ENCODE measurements at regions not wholly inside any gene's neighbourhood (a gene's known extent, or its start where the extent isn't known, plus 50 kb on each side); places are given as distances from the start of the nearest gene placed in this dataset.
"Not testable (repeated sequence)": the region's sequence is repeated elsewhere in the genome, so short reads cannot be mapped to it uniquely, and the experiment has no call there.

- not testable (repeated sequence) for H3K9ac ChIP-seq (ENCODE audit: low read length); H4K8ac ChIP-seq (ENCODE audit: low read depth, low read length); H3K4me2 ChIP-seq (ENCODE audit: low read length); H2BK15ac ChIP-seq (replicated peaks; ENCODE audit: low read depth); H3K23ac ChIP-seq (ENCODE audit: low read length); DNase-seq; H2AK5ac ChIP-seq (ENCODE audit: low read length); H3K27me3 ChIP-seq (ENCODE audit: insufficient read depth, low read length, poor library complexity); H4K5ac ChIP-seq (ENCODE audit: low read length); H3K79me1 ChIP-seq (ENCODE audit: low read length); H3K4ac ChIP-seq (ENCODE audit: low read depth, low read length); H3K27ac ChIP-seq (ENCODE audit: low read depth, low read length); H3K36me3 ChIP-seq (ENCODE audit: control insufficient read depth, insufficient read depth, low read length); H3K18ac ChIP-seq (ENCODE audit: low read length); H3K79me2 ChIP-seq (ENCODE audit: control insufficient read depth, insufficient read depth, low read length); H2BK5ac ChIP-seq (ENCODE audit: low read length); H3K4me1 ChIP-seq (ENCODE audit: control insufficient read depth, low read depth, low read length); H3K4me3 ChIP-seq (ENCODE audit: low read length); H3K56ac ChIP-seq (ENCODE audit: low read length); H2BK120ac ChIP-seq (ENCODE audit: low read depth, low read length)
- WGBS (ENCODE audit: extremely low coverage, insufficient coverage, low lambda C conversion rate), result no CpG with 5 or more reads among the region's 7 CpGs
These were observed 206.4 kb upstream of the GJE1 start for GRCh38 chr6:141926200-141926900.

- no peak overlapping the region for H2BK15ac ChIP-seq (replicated peaks; ENCODE audit: low read depth)
- DNase-seq, result peak; percentile 9
- no peaks in the 10 kb centered on the region for H3K27me3 ChIP-seq (ENCODE audit: insufficient read depth, low read length, poor library complexity)
- H3K4me3 ChIP-seq (ENCODE audit: low read length), result no peak overlapping the region
- H3K27ac ChIP-seq (ENCODE audit: low read depth, low read length), result no peak overlapping the region
- H3K36me3 ChIP-seq (ENCODE audit: control insufficient read depth, insufficient read depth, low read length), result no peaks in the 10 kb centered on the region
- H2BK120ac ChIP-seq (ENCODE audit: low read depth, low read length), result no peak overlapping the region
- no peak overlapping the region for H3K23ac ChIP-seq (ENCODE audit: low read length)
- no peaks in the 10 kb centered on the region for H3K79me2 ChIP-seq (ENCODE audit: control insufficient read depth, insufficient read depth, low read length)
- H3K79me1 ChIP-seq (ENCODE audit: low read length), result no peaks in the 10 kb centered on the region
- H2AK5ac ChIP-seq (ENCODE audit: low read length), result no peak overlapping the region
- H2BK5ac ChIP-seq (ENCODE audit: low read length), result no peak overlapping the region
- H3K56ac ChIP-seq (ENCODE audit: low read length), result no peak overlapping the region
- H3K4me2 ChIP-seq (ENCODE audit: low read length), result no peak overlapping the region
- no peak overlapping the region for H4K5ac ChIP-seq (ENCODE audit: low read length)
- H3K4ac ChIP-seq (ENCODE audit: low read depth, low read length), result no peak overlapping the region
- no peak overlapping the region for H3K9ac ChIP-seq (ENCODE audit: low read length)
- no peak overlapping the region for H4K8ac ChIP-seq (ENCODE audit: low read depth, low read length)
- H3K18ac ChIP-seq (ENCODE audit: low read length), result no peak overlapping the region
- no peaks in the 10 kb centered on the region for H3K4me1 ChIP-seq (ENCODE audit: control insufficient read depth, low read depth, low read length)
These were observed 207.7 kb upstream of the GJE1 start for GRCh38 chr6:141925001-141925400.

GRCh38 chr6:141922898-141923297 lies 209.8 kb upstream of the GJE1 start:
- Histone ChIP-seq H3K4ac (ENCODE audit: low read depth, low read length) (no peak overlapping the region), H3K79me1 (ENCODE audit: low read length) (no peaks in the 10 kb centered on the region), H2BK120ac (ENCODE audit: low read depth, low read length) (no peak overlapping the region), H3K79me2 (ENCODE audit: control insufficient read depth, insufficient read depth, low read length) (no peaks in the 10 kb centered on the region), H3K23ac (ENCODE audit: low read length) (no peak overlapping the region), H3K18ac (ENCODE audit: low read length) (no peak overlapping the region), H4K8ac (ENCODE audit: low read depth, low read length) (no peak overlapping the region), H3K27ac (ENCODE audit: low read depth, low read length) (no peak overlapping the region), H4K5ac (ENCODE audit: low read length) (no peak overlapping the region), H3K27me3 (ENCODE audit: insufficient read depth, low read length, poor library complexity) (no peaks in the 10 kb centered on the region), H2BK5ac (ENCODE audit: low read length) (no peak overlapping the region), H2AK5ac (ENCODE audit: low read length) (no peak overlapping the region), H3K9ac (ENCODE audit: low read length) (no peak overlapping the region), H3K4me3 (ENCODE audit: low read length) (no peak overlapping the region), H3K36me3 (ENCODE audit: control insufficient read depth, insufficient read depth, low read length) (no peaks in the 10 kb centered on the region), H3K56ac (ENCODE audit: low read length) (no peak overlapping the region), H3K4me1 (ENCODE audit: control insufficient read depth, low read depth, low read length) (no peaks in the 10 kb centered on the region), H3K4me2 (ENCODE audit: low read length) (no peak overlapping the region), H2BK15ac (replicated peaks; ENCODE audit: low read depth) (no peak overlapping the region)
- no CpG with 5 or more reads among the region's 2 CpGs for WGBS (ENCODE audit: extremely low coverage, insufficient coverage, low lambda C conversion rate)
- DNase-seq, result no peak

- H2AK5ac ChIP-seq (ENCODE audit: low read length); H3K79me1 ChIP-seq (ENCODE audit: low read length); H3K79me2 ChIP-seq (ENCODE audit: control insufficient read depth, insufficient read depth, low read length); H2BK120ac ChIP-seq (ENCODE audit: low read depth, low read length); H3K4me3 ChIP-seq (ENCODE audit: low read length); H2BK15ac ChIP-seq (replicated peaks; ENCODE audit: low read depth); H4K8ac ChIP-seq (ENCODE audit: low read depth, low read length); H3K27ac ChIP-seq (ENCODE audit: low read depth, low read length); H3K9ac ChIP-seq (ENCODE audit: low read length); H3K4me2 ChIP-seq (ENCODE audit: low read length); H3K56ac ChIP-seq (ENCODE audit: low read length); H3K23ac ChIP-seq (ENCODE audit: low read length); H3K27me3 ChIP-seq (ENCODE audit: insufficient read depth, low read length, poor library complexity); H2BK5ac ChIP-seq (ENCODE audit: low read length); H3K4me1 ChIP-seq (ENCODE audit: control insufficient read depth, low read depth, low read length); H3K4ac ChIP-seq (ENCODE audit: low read depth, low read length); H3K36me3 ChIP-seq (ENCODE audit: control insufficient read depth, insufficient read depth, low read length); H4K5ac ChIP-seq (ENCODE audit: low read length); H3K18ac ChIP-seq (ENCODE audit: low read length): not testable (repeated sequence)
- no CpG with 5 or more reads among the region's 30 CpGs for WGBS (ENCODE audit: extremely low coverage, insufficient coverage, low lambda C conversion rate)
- peak; percentile 25 for DNase-seq
These were observed 215.8 kb upstream of the GJE1 start for GRCh38 chr6:141916682-141917505.

GRCh38 chr6:141914646-141915045 lies 218.1 kb upstream of the GJE1 start:
- Histone ChIP-seq H3K56ac (ENCODE audit: low read length) (no peak overlapping the region), H3K4me2 (ENCODE audit: low read length) (no peak overlapping the region), H3K18ac (ENCODE audit: low read length) (no peak overlapping the region), H4K5ac (ENCODE audit: low read length) (no peak overlapping the region), H3K79me1 (ENCODE audit: low read length) (no peaks in the 10 kb centered on the region), H2BK120ac (ENCODE audit: low read depth, low read length) (no peak overlapping the region), H2BK15ac (replicated peaks; ENCODE audit: low read depth) (no peak overlapping the region), H3K79me2 (ENCODE audit: control insufficient read depth, insufficient read depth, low read length) (no peaks in the 10 kb centered on the region), H4K8ac (ENCODE audit: low read depth, low read length) (no peak overlapping the region), H3K4ac (ENCODE audit: low read depth, low read length) (no peak overlapping the region), H3K27ac (ENCODE audit: low read depth, low read length) (no peak overlapping the region), H3K27me3 (ENCODE audit: insufficient read depth, low read length, poor library complexity) (no peaks in the 10 kb centered on the region), H3K36me3 (ENCODE audit: control insufficient read depth, insufficient read depth, low read length) (no peaks in the 10 kb centered on the region), H2BK5ac (ENCODE audit: low read length) (no peak overlapping the region), H3K9ac (ENCODE audit: low read length) (no peak overlapping the region), H3K23ac (ENCODE audit: low read length) (no peak overlapping the region), H2AK5ac (ENCODE audit: low read length) (no peak overlapping the region), H3K4me1 (ENCODE audit: control insufficient read depth, low read depth, low read length) (no peaks in the 10 kb centered on the region), H3K4me3 (ENCODE audit: low read length) (no peak overlapping the region)
- no CpG with 5 or more reads among the region's 2 CpGs for WGBS (ENCODE audit: extremely low coverage, insufficient coverage, low lambda C conversion rate)
- DNase-seq, result no peak

Measured in mesendoderm (in vitro differentiated cells).